OCI-LY7 (cell line): ENCODE measurements at regions not wholly inside any gene's neighbourhood (a gene's known extent, or its start where the extent isn't known, plus 50 kb on each side); places are given as distances from the start of the nearest gene placed in this dataset.

Experiments
- BruUV-seq: library from RNA; stranded (reverse); fragments of 400-500 nt; replicated peaks from 2 replicates; lab custom pipeline; 2021; lab: Mats Ljungman, UMichigan
- CTCF ChIA-PET: fragments of 300-600 bp; sonication (Branson Sonifier 250); formaldehyde crosslinking; loops from one replicate; lab custom pipeline; 2022; ENCODE audit warnings: antibody characterized with exemption; ENCODE audit not compliant: unreplicated experiment; lab: Charles Lee
- POLR2A ChIA-PET: fragments of 300-600 bp; sonication (Branson Sonifier 250); formaldehyde crosslinking; loops from one replicate; lab custom pipeline; 2022; ENCODE audit warnings: antibody characterized with exemption; lab: Charles Lee
- DNase-seq: peaks from one replicate; pipeline ENCODE4 v3.0.0-alpha.2; 2015; ENCODE audit warnings: low spot score
- H2AFZ ChIP-seq: fragments of 200-600 bp; sonication (generic), shearing (Covaris generic); 2 replicates; pipeline ENCODE4 v1.6.1; 2014; ENCODE audit warnings: mild to moderate bottlenecking, antibody characterized with exemption, low read length, moderate library complexity
- H3K27ac ChIP-seq: fragments of 200-600 bp; sonication (generic); 2 replicates; pipeline ENCODE4 v1.5.1; 2014; ENCODE audit warnings: mixed run types, low read depth, mild to moderate bottlenecking, moderate library complexity, low read length, inconsistent platforms; ENCODE audit not compliant: poor library complexity, severe bottlenecking
- H3K36me3 ChIP-seq: fragments of 200-600 bp; sonication (generic); 2 replicates; pipeline ENCODE4 v1.6.1; 2014; ENCODE audit warnings: mild to moderate bottlenecking, antibody characterized with exemption, low read length, moderate library complexity, mixed read lengths; ENCODE audit not compliant: insufficient read depth
- H3K4me1 ChIP-seq: fragments of 200-600 bp; sonication (generic); 2 replicates; pipeline ENCODE4 v1.5.1; 2014; ENCODE audit warnings: mild to moderate bottlenecking, low read length; ENCODE audit not compliant: insufficient read depth, poor library complexity, severe bottlenecking
- H3K4me2 ChIP-seq: fragments of 200-600 bp; sonication (generic); 2 replicates; pipeline ENCODE4 v1.6.1; 2014; ENCODE audit warnings: mild to moderate bottlenecking, low read length
- H3K4me3 ChIP-seq: fragments of 200-600 bp; sonication (generic); 2 replicates; pipeline ENCODE4 v1.5.1; 2014; ENCODE audit warnings: mild to moderate bottlenecking, low read depth, low read length; ENCODE audit not compliant: poor library complexity, severe bottlenecking
- H3K79me2 ChIP-seq: fragments of 200-600 bp; sonication (generic); 2 replicates; pipeline ENCODE4 v1.6.1; 2016; ENCODE audit warnings: low read depth, mild to moderate bottlenecking, low read length, moderate library complexity, mixed read lengths; ENCODE audit not compliant: insufficient read depth
- H3K9me2 ChIP-seq: fragments of 200-600 bp; sonication (generic); 2 replicates; pipeline ENCODE4 v1.6.1; 2016; ENCODE audit warnings: mild to moderate bottlenecking, low read length, mixed read lengths; ENCODE audit not compliant: insufficient read depth
- H3K9me3 ChIP-seq: fragments of 200-600 bp; sonication (generic); 2 replicates; pipeline ENCODE4 v1.6.1; 2014; ENCODE audit warnings: mild to moderate bottlenecking, mixed run types, low read length, mixed read lengths
- H4K20me1 ChIP-seq: fragments of 200-600 bp; sonication (generic); 2 replicates; pipeline ENCODE4 v1.6.1; 2014; ENCODE audit warnings: mild to moderate bottlenecking, antibody characterized with exemption, low read length, moderate library complexity, mixed read lengths; ENCODE audit not compliant: insufficient read depth
- CTCF ChIP-seq: fragments of 200-600 bp; sonication (generic); conservative IDR thresholded peaks from 2 replicates; pipeline ENCODE4 v1.5.1; 2014; ENCODE audit warnings: mild to moderate bottlenecking, antibody characterized with exemption, low read length, moderate library complexity, mixed read lengths
- EZH2phosphoT487 ChIP-seq: fragments of 200-600 bp; sonication (generic); IDR thresholded peaks from 2 replicates; pipeline ENCODE4 v1.6.1; 2018; ENCODE audit warnings: low read depth, borderline replicate concordance, mild to moderate bottlenecking, mixed run types, antibody characterized with exemption, low read length, moderate library complexity, mixed read lengths
- intact Hi-C: fragments of 100-400 bp; cut with micrococcal nuclease; formaldehyde crosslinking; loops from one replicate; pipeline ENCODE4 v1.10.0; 2022; ENCODE audit not compliant: unreplicated experiment

GRCh38 chr5:18563853-18564252 is 929.6 kb downstream of the TAF11L14 start:
- Histone ChIP-seq H3K27ac (no peak overlapping the region), H4K20me1 (no peaks in the 10 kb centered on the region), H3K79me2 (no peaks in the 10 kb centered on the region), H3K9me3 (no peaks in the 10 kb centered on the region), H2AFZ (no peak overlapping the region), H3K36me3 (no peaks in the 10 kb centered on the region), H3K4me3 (no peak overlapping the region), H3K9me2 (no peaks in the 10 kb centered on the region), H3K4me2 (no peak overlapping the region), H3K4me1 (no peaks in the 10 kb centered on the region)
- DNase-seq = no peak
- TF ChIP-seq EZH2phosphoT487 = no peak
- no peak for TF ChIP-seq CTCF
- BruUV-seq = no TSS peak
- POLR2A ChIA-PET = interaction anchor here (2.0 kb wide), 1 partner anchor 9 kb away, joined by 5 read pairs; no protein-coding TSS in a partner anchor
- CTCF ChIA-PET = no interaction called here
- intact Hi-C loops = no loop called here

GRCh38 chr5:18566671-18567070 is 932.4 kb downstream of the TAF11L14 start:
- no peaks in the 10 kb centered on the region for H3K36me3 ChIP-seq
- ChIA-PET CTCF (no interaction called here), POLR2A (no interaction called here)
- TF ChIP-seq CTCF = no peak
- no peak for TF ChIP-seq EZH2phosphoT487
- H3K27ac ChIP-seq = no peak overlapping the region
- no peak overlapping the region for H3K4me2 ChIP-seq
- intact Hi-C loops = no loop called here
- no peaks in the 10 kb centered on the region for H3K79me2 ChIP-seq
- H3K9me2 ChIP-seq = no peaks in the 10 kb centered on the region
- H4K20me1 ChIP-seq = no peaks in the 10 kb centered on the region
- no peak overlapping the region for H2AFZ ChIP-seq
- H3K9me3 ChIP-seq = no peaks in the 10 kb centered on the region
- H3K4me1 ChIP-seq = no peaks in the 10 kb centered on the region
- no peak for DNase-seq
- no TSS peak for BruUV-seq
- H3K4me3 ChIP-seq = no peak overlapping the region

GRCh38 chr5:18576586-18576985 is 942.3 kb downstream of the TAF11L14 start:
- intact Hi-C loops = no loop called here

More at GRCh38 chr5:18576586-18576985, 942.3 kb downstream of the TAF11L14 start:
- Histone ChIP-seq H3K9me3 (no peaks in the 10 kb centered on the region), H3K79me2 (no peaks in the 10 kb centered on the region), H4K20me1 (no peaks in the 10 kb centered on the region), H3K4me2 (no peak overlapping the region), H3K4me3 (no peak overlapping the region), H3K27ac (no peak overlapping the region), H2AFZ (no peak overlapping the region), H3K36me3 (no peaks in the 10 kb centered on the region), H3K4me1 (no peaks in the 10 kb centered on the region), H3K9me2 (no peaks in the 10 kb centered on the region)
- no peak for TF ChIP-seq CTCF
- TF ChIP-seq EZH2phosphoT487 = no peak
- ChIA-PET POLR2A (interaction anchor here (0.6 kb wide), 1 partner anchor 303 kb away, joined by 3 read pairs; no protein-coding TSS in a partner anchor), CTCF (no interaction called here)
- BruUV-seq = no TSS peak
- no peak for DNase-seq
